IMR-90 (cell line): ENCODE measurements at regions not wholly inside any gene's neighbourhood (a gene's known extent, or its start where the extent isn't known, plus 50 kb on each side); places are given as distances from the start of the nearest gene placed in this dataset.

Experiments used
- ATAC-seq: fragments of 200-7000 bp; cut with Tn5 transposase; 2 replicates; pipeline ENCODE4 v1.9.1; 2020; ENCODE audit warnings: low read depth, mild to moderate bottlenecking, moderate library complexity
- BruUV-seq: library from RNA; stranded (reverse); fragments of 400-500 nt; replicated peaks from 2 replicates; lab custom pipeline; 2021; lab: Mats Ljungman, UMichigan
- CTCF ChIA-PET: fragments of 300-600 bp; formaldehyde crosslinking; extraction: SDS; loops from one replicate; lab custom pipeline; 2021; ENCODE audit warnings: antibody characterized with exemption; lab: Yijun Ruan, JAX
- POLR2A ChIA-PET: fragments of 300-600 bp; sonication (Branson Sonifier 250); formaldehyde crosslinking; loops from one replicate; lab custom pipeline; 2022; ENCODE audit warnings: antibody characterized with exemption; ENCODE audit not compliant: unreplicated experiment; lab: Charles Lee
- DNase-seq: peaks from one replicate; pipeline ENCODE4 v3.0.0; 2013
- H2AFZ ChIP-seq: replicated peaks from 2 replicates; pipeline ENCODE3; 2013; ENCODE audit warnings: low read length, mild to moderate bottlenecking; ENCODE audit not compliant: poor library complexity
- H2AK5ac ChIP-seq: 2 replicates; pipeline ENCODE4 v1.6.1; 2013; ENCODE audit warnings: low read depth, low read length, inconsistent platforms
- H2AK9ac ChIP-seq: replicated peaks from 2 replicates; pipeline ENCODE3; 2013; ENCODE audit warnings: mild to moderate bottlenecking, low read depth, low read length, moderate library complexity; ENCODE audit not compliant: poor library complexity
- H2BK120ac ChIP-seq: 2 replicates; pipeline ENCODE4 v1.6.1; 2013; ENCODE audit warnings: low read depth, low read length, inconsistent platforms
- H2BK15ac ChIP-seq: 3 replicates; pipeline ENCODE4 v1.6.1; 2013; ENCODE audit warnings: low read depth, low read length, inconsistent platforms
- H2BK20ac ChIP-seq: 2 replicates; pipeline ENCODE4 v1.6.1; 2013; ENCODE audit warnings: low read depth, mild to moderate bottlenecking, inconsistent platforms, low read length, moderate library complexity
- H2BK5ac ChIP-seq: 2 replicates; pipeline ENCODE4 v1.6.1; 2013; ENCODE audit warnings: mild to moderate bottlenecking, low read depth, low read length, inconsistent platforms; ENCODE audit not compliant: poor library complexity, severe bottlenecking
- H3K14ac ChIP-seq: replicated peaks from 2 replicates; pipeline ENCODE4 v1.6.1; 2013; ENCODE audit warnings: low read depth, low read length, inconsistent platforms
- H3K18ac ChIP-seq: 2 replicates; pipeline ENCODE4 v1.6.1; 2013; ENCODE audit warnings: low read depth, low read length, control low read depth
- H3K23ac ChIP-seq: 2 replicates; pipeline ENCODE4 v1.6.1; 2013; ENCODE audit warnings: low read depth, low read length, inconsistent platforms
- H3K27ac ChIP-seq: 2 replicates; pipeline ENCODE4 v1.5.1; 2013; ENCODE audit warnings: mild to moderate bottlenecking, control low read depth, low read length; ENCODE audit not compliant: insufficient read depth
- H3K27me3 ChIP-seq: 2 replicates; pipeline ENCODE4 v1.6.1; 2013; ENCODE audit warnings: low read length; ENCODE audit not compliant: control insufficient read depth, insufficient read depth
- H3K36me3 ChIP-seq: 2 replicates; pipeline ENCODE4 v1.6.1; 2013; ENCODE audit warnings: low read length, mixed read lengths; ENCODE audit not compliant: control insufficient read depth, insufficient read depth
- H3K4ac ChIP-seq: 2 replicates; pipeline ENCODE4 v1.6.1; 2013; ENCODE audit warnings: low read depth, low read length, inconsistent platforms
- H3K4me1 ChIP-seq: 2 replicates; pipeline ENCODE4 v1.6.1; 2013; ENCODE audit warnings: low read length, mixed read lengths; ENCODE audit not compliant: control insufficient read depth, insufficient read depth
- H3K4me2 ChIP-seq: 2 replicates; pipeline ENCODE4 v1.6.1; 2013; ENCODE audit warnings: low read depth, mild to moderate bottlenecking, control low read depth, low read length, moderate library complexity
- H3K4me3 ChIP-seq: 2 replicates; pipeline ENCODE4 v1.5.1; 2013; ENCODE audit warnings: low read depth, mild to moderate bottlenecking, control low read depth, low read length, moderate library complexity; ENCODE audit not compliant: insufficient read depth
- H3K56ac ChIP-seq: 2 replicates; pipeline ENCODE4 v1.6.1; 2013; ENCODE audit warnings: low read length, inconsistent platforms; ENCODE audit not compliant: insufficient read depth; ENCODE audit errors: extremely low read depth
- H3K79me1 ChIP-seq, 2 experiments: 2 replicates each; pipeline ENCODE4 v1.6.1; 2013; ENCODE audit warnings: low read length in 2 of 2, inconsistent platforms in 1 of 2, low read depth in 1 of 2
- H3K9ac ChIP-seq: 2 replicates; pipeline ENCODE4 v1.6.1; 2013; ENCODE audit warnings: low read depth, low read length, control low read depth
- H3K9me1 ChIP-seq: 2 replicates; pipeline ENCODE4 v1.6.1; 2013; ENCODE audit warnings: low read length, inconsistent platforms; ENCODE audit not compliant: insufficient read depth
- H3K9me3 ChIP-seq: 2 replicates; pipeline ENCODE4 v1.6.1; 2013; ENCODE audit warnings: low read length; ENCODE audit not compliant: control insufficient read depth, insufficient read depth
- H4K20me1 ChIP-seq: 2 replicates; pipeline ENCODE4 v1.6.1; 2013; ENCODE audit warnings: low read length, inconsistent platforms; ENCODE audit not compliant: insufficient read depth
- H4K5ac ChIP-seq: 2 replicates; pipeline ENCODE4 v1.6.1; 2013; ENCODE audit warnings: mild to moderate bottlenecking, low read depth, low read length, control low read depth
- H4K8ac ChIP-seq, 2 experiments: 2 replicates each; pipeline ENCODE4 v1.6.1; 2013; ENCODE audit warnings: low read depth in 2 of 2, low read length in 2 of 2, control low read depth in 1 of 2, inconsistent platforms in 1 of 2
- H4K91ac ChIP-seq: 2 replicates; pipeline ENCODE4 v1.6.1; 2013; ENCODE audit warnings: low read depth, low read length, inconsistent platforms; ENCODE audit not compliant: insufficient read depth
- BHLHE40 ChIP-seq: fragments of 150-350 bp; IDR thresholded peaks from 2 replicates; pipeline ENCODE4 v1.6.1; 2016; ENCODE audit warnings: mild to moderate bottlenecking, low read depth, low read length
- CEBPB ChIP-seq: IDR thresholded peaks from 2 replicates; pipeline ENCODE4 v1.6.1; 2012; ENCODE audit warnings: low read depth, low read length, improper control_type of control experiment
- CHD1 ChIP-seq: IDR thresholded peaks from 2 replicates; pipeline ENCODE4 v1.6.1; 2012; ENCODE audit warnings: low read depth, low read length, improper control_type of control experiment
- CTCF ChIP-seq: conservative IDR thresholded peaks from 2 replicates; pipeline ENCODE4 v1.5.1; 2012; ENCODE audit warnings: mild to moderate bottlenecking, low read depth, low read length, improper control_type of control experiment
- ELK1 ChIP-seq: fragments of 150-350 bp; IDR thresholded peaks from 2 replicates; pipeline ENCODE4 v1.6.1; 2016; ENCODE audit warnings: low read depth, mild to moderate bottlenecking, low read length, moderate library complexity, borderline replicate concordance
- FOS ChIP-seq: fragments of 150-350 bp; IDR thresholded peaks from 2 replicates; pipeline ENCODE4 v1.6.1; 2016; ENCODE audit warnings: low read depth, low read length
- MAFK ChIP-seq: IDR thresholded peaks from 2 replicates; pipeline ENCODE4 v1.6.1; 2012; ENCODE audit warnings: low read depth, low read length, improper control_type of control experiment
- MAZ ChIP-seq: IDR thresholded peaks from 2 replicates; pipeline ENCODE4 v1.6.1; 2012; ENCODE audit warnings: low read depth, mild to moderate bottlenecking, low read length, improper control_type of control experiment, moderate library complexity, borderline replicate concordance
- MXI1 ChIP-seq: IDR thresholded peaks from 2 replicates; pipeline ENCODE4 v1.6.1; 2012; ENCODE audit warnings: low read depth, mild to moderate bottlenecking, low read length, moderate library complexity, borderline replicate concordance
- NFE2L2 ChIP-seq: fragments of 150-350 bp; IDR thresholded peaks from 2 replicates; pipeline ENCODE4 v1.6.1; 2016; ENCODE audit warnings: low read depth, mild to moderate bottlenecking, low read length
- POLR2A ChIP-seq: IDR thresholded peaks from 2 replicates; pipeline ENCODE4 v1.6.1; 2012; ENCODE audit warnings: mild to moderate bottlenecking, low read depth, low read length
- RAD21 ChIP-seq: IDR thresholded peaks from 2 replicates; pipeline ENCODE4 v1.6.1; 2012; ENCODE audit warnings: low read length, improper control_type of control experiment
- RCOR1 ChIP-seq: IDR thresholded peaks from 2 replicates; pipeline ENCODE4 v1.6.1; 2012; ENCODE audit warnings: mild to moderate bottlenecking, low read length, improper control_type of control experiment; ENCODE audit not compliant: insufficient replicate concordance
- RFX5 ChIP-seq: IDR thresholded peaks from 2 replicates; pipeline ENCODE4 v1.8.0; 2012; ENCODE audit warnings: low read depth, mild to moderate bottlenecking, low read length, moderate library complexity
- SMC3 ChIP-seq: fragments of 150-350 bp; IDR thresholded peaks from 2 replicates; pipeline ENCODE4 v1.6.1; 2016; ENCODE audit warnings: low read depth, mild to moderate bottlenecking, antibody characterized with exemption, low read length, moderate library complexity
- USF2 ChIP-seq: fragments of 150-350 bp; IDR thresholded peaks from 2 replicates; pipeline ENCODE4 v1.6.1; 2017; ENCODE audit warnings: mild to moderate bottlenecking, antibody characterized with exemption, low read length, low read depth
- WGBS, 2 experiments: methylation state at CpG; one replicate each; pipeline versions ENCODE4 v1.1.5 to v1.1.7; 2013; ENCODE audit warnings: missing lambda C conversion rate in 2 of 2; ENCODE audit not compliant: insufficient read length in 1 of 2; ENCODE audit errors: extremely low coverage in 2 of 2; 5-methylcytosine and 5-hydroxymethylcytosine counted together
- dilution Hi-C: fragments of 300-500 bp; cut with HindIII; formaldehyde crosslinking; loops from one replicate; pipeline ENCODE4 v1.14.3; 2018; ENCODE audit warnings: low sequenced_read_pairs; ENCODE audit not compliant: unreplicated experiment
- in situ Hi-C: fragments of 300-500 bp; cut with MboI; formaldehyde crosslinking; loops from 3 replicates; pipeline ENCODE4 v1.14.3; 2019; ENCODE audit warnings: low sequenced_read_pairs, inconsistent platforms, mixed read lengths
- intact Hi-C: fragments of 100-400 bp; cut with micrococcal nuclease; formaldehyde crosslinking; loops from 2 replicates; pipeline ENCODE4 v1.10.0; 2022

GRCh38 chr1:67590329-67590728 is 94.7 kb upstream of the GADD45A start:
- Histone ChIP-seq H3K9me1 (no peaks in the 10 kb centered on the region), H4K8ac (no peak overlapping the region), H3K4me2 (no peak overlapping the region), H2BK5ac (no peak overlapping the region), H3K4ac (no peak overlapping the region), H3K4me1 (peaks cover 1% of the 10 kb centered on the region; the same call in 1 of the 2 replicates), H3K9ac (no peak overlapping the region), H4K91ac (no peak overlapping the region), H4K20me1 (no peaks in the 10 kb centered on the region), H3K27ac (no peak overlapping the region), H2AK9ac (no peak overlapping the region), H2BK120ac (no peak overlapping the region), H3K14ac (no peak overlapping the region), H3K27me3 (no peaks in the 10 kb centered on the region; the same call in 1 of the 2 replicates), H2BK15ac (no peak overlapping the region), H3K4me3 (no peak overlapping the region), H2AK5ac (no peak overlapping the region), H3K23ac (no peak overlapping the region), H3K36me3 (no peaks in the 10 kb centered on the region), H3K79me1 (no peaks in the 10 kb centered on the region), H3K9me3 (no peaks in the 10 kb centered on the region), H4K5ac (no peak overlapping the region), H2BK20ac (no peak overlapping the region), H3K18ac (no peak overlapping the region), H3K56ac (no peak overlapping the region), H2AFZ (no peak overlapping the region)
- WGBS, 2 experiments = no CpG with 5 or more reads among the region's 3 CpGs
- ATAC-seq (peak; percentile 37), DNase-seq (peak; percentile 45)
- ChIA-PET CTCF (interaction anchor here (0.6 kb wide), 1 partner anchor 9 kb away, joined by 3 read pairs; no protein-coding TSS in a partner anchor), POLR2A (no interaction called here)
- intact Hi-C loops (no loop called here), dilution Hi-C loops (no loop called here), in situ Hi-C loops (no loop called here)
- no TSS peak for BruUV-seq
- TF ChIP-seq MXI1 = no peak
- no peak for TF ChIP-seq CTCF
- TF ChIP-seq NFE2L2 = no peak
- TF ChIP-seq SMC3 = no peak
- TF ChIP-seq CEBPB = no peak
- TF ChIP-seq CHD1 = no peak
- no peak for TF ChIP-seq RFX5
- no peak for TF ChIP-seq MAZ
- TF ChIP-seq MAFK = no peak
- TF ChIP-seq POLR2A = no peak
- TF ChIP-seq RCOR1 = no peak
- no peak for TF ChIP-seq ELK1
- no peak for TF ChIP-seq USF2
- no peak for TF ChIP-seq RAD21
- TF ChIP-seq FOS = no peak
- TF ChIP-seq BHLHE40 = no peak
